Astrocyte of the spinal cord (primary cell): ENCODE measurements at regions not wholly inside any gene's neighbourhood (a gene's known extent, or its start where the extent isn't known, plus 50 kb on each side); places are given as distances from the start of the nearest gene placed in this dataset.

ENCODE experiments used
- DNase-seq: peaks from one replicate; pipeline ENCODE4 v3.0.0; 2011; ENCODE audit warnings: low read depth, low spot score
- H3K4me3 ChIP-seq: 2 replicates; pipeline ENCODE4 v1.5.1; 2011; ENCODE audit warnings: low read depth, mild to moderate bottlenecking, low read length, moderate library complexity
- in situ Hi-C: cut with HindIII; loops from 2 replicates; pipeline ENCODE4 v1.10.0; 2017; ENCODE audit warnings: low sequenced_read_pairs
- TF ChIP-seq, protein P1 (sequence below): IDR thresholded peaks from 2 replicates; pipeline ENCODE4 v1.5.1; 2012; ENCODE audit warnings: low read depth, mild to moderate bottlenecking, low read length, inconsistent platforms

DNA sequence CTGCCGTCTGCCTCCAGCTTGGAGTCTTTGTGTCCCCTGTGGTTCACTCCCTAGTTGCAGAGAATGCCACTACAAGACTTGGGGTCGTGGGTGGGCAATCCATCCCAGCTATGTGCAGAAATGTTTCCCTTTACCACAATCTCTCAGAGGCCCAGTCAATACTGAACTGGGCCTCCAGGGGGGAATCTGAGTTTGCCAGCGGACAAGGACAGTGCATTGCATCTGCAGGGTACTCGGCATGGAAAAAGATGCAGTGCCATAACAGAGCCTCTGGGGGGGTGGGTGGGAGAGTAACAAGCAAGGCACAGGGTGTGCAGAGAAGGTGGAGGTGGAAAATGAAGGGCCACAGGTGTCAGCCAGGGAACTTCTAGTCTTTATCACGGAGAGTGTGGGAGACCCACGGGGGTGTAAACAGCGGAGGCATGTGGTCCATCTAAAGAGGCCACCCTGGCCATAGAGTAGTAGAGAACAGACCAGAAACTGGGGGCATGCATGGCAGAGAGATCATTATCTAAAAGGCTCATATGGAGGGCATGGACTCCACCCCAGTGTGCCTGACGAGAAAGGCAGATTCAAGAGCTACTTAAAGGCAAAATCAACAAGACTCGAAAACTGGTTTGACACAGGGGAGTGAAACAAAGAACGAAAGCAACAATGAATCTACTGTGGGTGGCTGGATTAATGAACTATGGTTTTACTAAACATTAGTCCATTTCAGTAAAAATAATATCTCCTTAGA, 182.4 kb downstream of the ANXA2 start:
- no peak overlapping the region for H3K4me3 ChIP-seq
- TF ChIP-seq, protein P1, sequence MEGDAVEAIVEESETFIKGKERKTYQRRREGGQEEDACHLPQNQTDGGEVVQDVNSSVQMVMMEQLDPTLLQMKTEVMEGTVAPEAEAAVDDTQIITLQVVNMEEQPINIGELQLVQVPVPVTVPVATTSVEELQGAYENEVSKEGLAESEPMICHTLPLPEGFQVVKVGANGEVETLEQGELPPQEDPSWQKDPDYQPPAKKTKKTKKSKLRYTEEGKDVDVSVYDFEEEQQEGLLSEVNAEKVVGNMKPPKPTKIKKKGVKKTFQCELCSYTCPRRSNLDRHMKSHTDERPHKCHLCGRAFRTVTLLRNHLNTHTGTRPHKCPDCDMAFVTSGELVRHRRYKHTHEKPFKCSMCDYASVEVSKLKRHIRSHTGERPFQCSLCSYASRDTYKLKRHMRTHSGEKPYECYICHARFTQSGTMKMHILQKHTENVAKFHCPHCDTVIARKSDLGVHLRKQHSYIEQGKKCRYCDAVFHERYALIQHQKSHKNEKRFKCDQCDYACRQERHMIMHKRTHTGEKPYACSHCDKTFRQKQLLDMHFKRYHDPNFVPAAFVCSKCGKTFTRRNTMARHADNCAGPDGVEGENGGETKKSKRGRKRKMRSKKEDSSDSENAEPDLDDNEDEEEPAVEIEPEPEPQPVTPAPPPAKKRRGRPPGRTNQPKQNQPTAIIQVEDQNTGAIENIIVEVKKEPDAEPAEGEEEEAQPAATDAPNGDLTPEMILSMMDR = no peak
- in situ Hi-C loops = no loop called here
- DNase-seq = no peak

DNA sequence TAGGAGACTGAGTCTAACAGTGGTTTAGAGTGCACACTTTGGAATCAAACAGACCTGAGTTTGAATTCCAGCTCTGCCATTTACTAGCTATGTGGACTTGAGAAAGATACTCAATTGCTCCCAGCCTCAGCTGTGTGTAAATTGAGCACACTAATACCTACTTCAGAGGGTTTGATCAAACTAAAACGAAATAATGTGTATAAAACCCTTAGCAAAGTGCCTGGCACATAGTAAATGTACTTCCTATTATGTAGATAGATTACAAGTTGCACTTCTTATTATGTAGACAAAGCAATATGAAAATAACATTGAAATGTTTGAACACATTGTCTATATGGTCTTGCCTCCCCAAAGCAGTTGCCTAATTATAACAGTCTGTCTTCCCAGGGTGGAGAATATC, 180.6 kb downstream of the ANXA2 start:
- no peak overlapping the region for H3K4me3 ChIP-seq
- no peak for DNase-seq
- in situ Hi-C loops = no loop called here
- TF ChIP-seq, protein P1 = no peak

DNA sequence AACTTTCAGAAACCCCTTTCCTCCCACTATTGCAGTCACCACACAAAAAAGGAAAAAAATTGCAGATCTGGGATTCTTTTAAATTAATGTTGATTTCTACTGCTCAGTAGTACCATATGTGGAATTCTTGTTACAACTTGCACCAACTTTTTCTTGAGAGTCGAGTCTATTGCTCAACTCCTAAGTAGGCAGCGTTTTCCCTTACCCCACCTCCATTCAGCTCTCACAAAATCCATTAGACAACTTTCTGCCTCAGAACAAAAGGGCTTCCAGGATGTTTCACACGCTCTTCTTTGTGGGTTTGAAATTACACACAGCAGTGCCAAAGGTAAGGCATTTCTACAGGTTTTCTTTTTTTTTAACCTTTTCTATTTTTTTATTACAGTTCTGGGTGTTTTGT, 179.5 kb downstream of the ANXA2 start:
- DNase-seq = no peak
- TF ChIP-seq, protein P1 = no peak
- no peak overlapping the region for H3K4me3 ChIP-seq
- in situ Hi-C loops = no loop called here

DNA sequence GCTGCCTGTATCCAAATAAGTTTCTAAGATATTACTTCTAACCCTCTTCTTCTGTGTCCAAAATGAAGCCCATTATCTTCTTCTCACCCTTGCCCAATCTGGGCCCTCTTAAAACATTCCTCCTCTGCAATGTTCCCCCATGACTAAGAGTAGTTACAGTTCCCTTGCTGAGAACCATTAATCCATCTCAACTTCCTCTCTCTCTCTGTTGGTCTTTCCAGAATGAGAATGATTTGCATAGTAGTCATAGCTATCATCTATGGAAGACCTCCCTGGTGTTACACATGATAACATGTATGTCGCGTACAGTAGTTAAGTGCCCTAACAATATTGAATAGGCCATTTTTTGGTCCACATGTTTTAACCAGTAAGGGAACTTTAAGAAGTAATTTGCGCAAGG, 177.9 kb downstream of the ANXA2 start:
- TF ChIP-seq, protein P1 = no peak
- no peak overlapping the region for H3K4me3 ChIP-seq
- no peak for DNase-seq
- in situ Hi-C loops = no loop called here

DNA sequence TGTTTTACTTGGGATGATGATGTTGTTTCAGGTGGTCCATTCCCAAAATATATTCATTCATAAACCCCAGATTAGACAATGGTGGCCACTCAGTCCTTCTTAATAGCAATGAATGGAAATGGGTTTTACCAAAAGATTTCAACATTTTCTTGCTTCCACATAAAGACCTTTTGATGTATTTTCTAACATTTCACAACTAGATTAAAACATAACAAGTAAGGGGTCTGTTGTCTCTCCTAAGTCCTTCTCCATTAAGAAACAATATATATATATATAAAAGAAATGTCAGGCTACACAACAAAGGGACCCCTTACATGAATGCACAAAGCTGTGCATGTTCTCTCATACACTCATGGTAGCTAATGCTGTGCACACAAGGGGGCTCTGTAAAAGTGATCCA, 176.4 kb downstream of the ANXA2 start:
- DNase-seq = no peak
- H3K4me3 ChIP-seq = no peak overlapping the region
- TF ChIP-seq, protein P1 = no peak
- in situ Hi-C loops = no loop called here

DNA sequence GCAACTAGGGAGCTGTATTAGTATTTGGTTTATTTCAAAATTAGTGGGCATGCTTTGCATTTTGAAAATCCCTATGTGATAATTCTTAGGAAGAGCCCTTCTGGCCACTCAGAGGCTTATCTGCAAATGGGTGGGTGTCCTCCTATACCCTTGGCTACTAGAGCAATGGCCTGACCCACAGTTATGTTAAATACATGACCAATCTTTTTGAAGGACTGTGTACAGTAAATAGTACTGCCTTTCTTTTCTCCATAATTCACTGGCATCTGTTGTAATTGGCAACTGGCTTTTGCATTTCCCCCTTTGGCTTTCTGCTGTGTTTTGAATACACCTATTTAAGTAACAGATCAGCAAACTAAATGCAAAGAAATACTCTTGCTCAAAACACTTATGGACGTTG, 175.4 kb downstream of the ANXA2 start:
- no peak overlapping the region for H3K4me3 ChIP-seq
- TF ChIP-seq, protein P1 = no peak
- DNase-seq = no peak
- in situ Hi-C loops = no loop called here
